Esophagus squamous epithelium (tissue), 5 donors: ENCODE measurements at regions not wholly inside any gene's neighbourhood (a gene's known extent, or its start where the extent isn't known, plus 50 kb on each side); places are given as distances from the start of the nearest gene placed in this dataset.
A peak's percentile ranks its signal among the peaks of the same experiment; 100 is the strongest.

ENCODE experiments used
- DNase-seq: peaks from one replicate; lab custom pipeline; 2025; lab: John Stamatoyannopoulos, UW
- H3K27ac ChIP-seq, 4 donors: fragments of 200-600 bp; sonication (generic); one replicate each; pipeline ENCODE4 v1.5.1; 2016 to 2019; ENCODE audit warnings: mild to moderate bottlenecking in 1 of 4
- H3K27me3 ChIP-seq, 4 donors: fragments of 200-600 bp; sonication (generic); 1 replicate in 3 of 4; 2 replicates in 1 of 4; pipeline versions ENCODE4 v1.5.1 to v1.6.0; 2017 to 2021; ENCODE audit warnings: antibody characterized with exemption in 1 of 4
- H3K36me3 ChIP-seq, 3 donors: fragments of 200-600 bp; sonication (generic); one replicate each; pipeline ENCODE4 v1.5.1; 2016 to 2019
- H3K4me1 ChIP-seq, 3 donors: fragments of 200-600 bp; sonication (generic); one replicate each; pipeline ENCODE4 v1.5.1; 2017 to 2019
- H3K4me3 ChIP-seq, 4 donors: fragments of 200-600 bp; sonication (generic); 1 replicate in 3 of 4; 2 replicates in 1 of 4; pipeline ENCODE4 v1.5.1; 2016 to 2019; ENCODE audit warnings: mild to moderate bottlenecking in 2 of 4, moderate library complexity in 1 of 4
- H3K9me3 ChIP-seq, 3 donors: fragments of 200-600 bp; sonication (generic); one replicate each; pipeline ENCODE4 v1.5.1; 2016 to 2019
- CTCF ChIP-seq, 6 experiments: fragments of 450-650 bp in 4 of 6; fragments of 200-600 bp in 2 of 6; sonication (generic) in 2 of 6; IDR thresholded peaks; one replicate each; pipeline ENCODE4 v1.5.1; 2016 to 2019; ENCODE audit warnings: antibody characterized with exemption in 6 of 6, mild to moderate bottlenecking in 4 of 6, moderate library complexity in 4 of 6
- POLR2A ChIP-seq, 4 donors: fragments of 450-650 bp; IDR thresholded peaks; one replicate each; pipeline ENCODE4 v1.6.1; 2017; ENCODE audit warnings: antibody characterized with exemption in 4 of 4, mild to moderate bottlenecking in 4 of 4, moderate library complexity in 3 of 4
- WGBS, 2 donors: methylation state at CpG; one replicate each; pipeline ENCODE4 v1.1.5; 2018; 5-methylcytosine and 5-hydroxymethylcytosine counted together
- intact Hi-C: fragments of 100-400 bp; cut with DNase I; formaldehyde crosslinking; loops from one replicate; pipeline ENCODE4 v1.15.0; 2022
- donor health status: DM: yes; HTN: yes; CAD: no.

GRCh38 chr3:42025370-42026138, 63.7 kb upstream of the ULK4 start:
- Histone ChIP-seq H3K27me3 (no peaks in the 10 kb centered on the region), H3K27ac (peak overlapping the region; percentile 62 to 87 (median 86)), H3K4me1 (peaks cover 38 to 64% (median 49%) of the 10 kb centered on the region in 3 donors), H3K4me3 (peak overlapping the region in 1 of 4 donors; percentile 17), H3K36me3 (no peaks in the 10 kb centered on the region), H3K9me3 (no peaks in the 10 kb centered on the region)
- 2 to 4% methylated on average over 7 of the region's 7 CpGs for WGBS, 2 donors
- DNase-seq: peak; percentile 38
- intact Hi-C loops: no loop called here
- TF ChIP-seq CTCF (IDR thresholded peaks at IDR 0.05) (no peak), POLR2A (IDR thresholded peaks at IDR 0.05) (no peak)

- Histone ChIP-seq H3K4me1 (peaks cover 43 to 72% (median 54%) of the 10 kb centered on the region in 3 donors), H3K36me3 (no peaks in the 10 kb centered on the region), H3K9me3 (no peaks in the 10 kb centered on the region), H3K27me3 (no peaks in the 10 kb centered on the region), H3K4me3 (no peak overlapping the region), H3K27ac (peak overlapping the region; percentile 62 to 87 (median 86))
- WGBS, 2 donors: 20 to 29% methylated on average over 9 to 10 of the region's 10 CpGs
- DNase-seq: no peak
- intact Hi-C loops: no loop called here
- TF ChIP-seq POLR2A (IDR thresholded peaks at IDR 0.05) (no peak), CTCF (IDR thresholded peaks at IDR 0.05) (no peak)
Measured at GRCh38 chr3:42024591-42025351, 62.9 kb upstream of the ULK4 start.

- DNase-seq: no peak
- WGBS, 2 donors: 84 to 90% methylated on average over 8 of the region's 8 CpGs
- H3K27me3 ChIP-seq: no peaks in the 10 kb centered on the region
- no peaks in the 10 kb centered on the region for H3K9me3 ChIP-seq
- H3K4me3 ChIP-seq: no peak overlapping the region
- intact Hi-C loops: no loop called here
- TF ChIP-seq POLR2A (IDR thresholded peaks at IDR 0.05): no peak
- no peak for TF ChIP-seq CTCF (IDR thresholded peaks at IDR 0.05)
- H3K36me3 ChIP-seq: no peaks in the 10 kb centered on the region
- peaks cover 43 to 84% (median 62%) of the 10 kb centered on the region in 3 donors for H3K4me1 ChIP-seq
- H3K27ac ChIP-seq: peak overlapping the region in 2 of 4 donors; percentile 85 to 87
Measured at GRCh38 chr3:42023380-42023779, 61.5 kb upstream of the ULK4 start.

- H3K4me1 ChIP-seq: peaks cover 43 to 80% (median 59%) of the 10 kb centered on the region in 3 donors
- peak overlapping the region in 2 of 4 donors; percentile 28 to 56 for H3K27ac ChIP-seq
- no peaks in the 10 kb centered on the region for H3K27me3 ChIP-seq
- DNase-seq: no peak
- intact Hi-C loops: no loop called here
- no peaks in the 10 kb centered on the region for H3K9me3 ChIP-seq
- no peak for TF ChIP-seq CTCF (IDR thresholded peaks at IDR 0.05)
- TF ChIP-seq POLR2A (IDR thresholded peaks at IDR 0.05): no peak
- 68 to 72% methylated on average over 7 of the region's 7 CpGs for WGBS, 2 donors
- no peak overlapping the region for H3K4me3 ChIP-seq
- no peaks in the 10 kb centered on the region for H3K36me3 ChIP-seq
Measured at GRCh38 chr3:42022355-42022754, 60.5 kb upstream of the ULK4 start.
